NB4 (cell line): ENCODE measurements at regions not wholly inside any gene's neighbourhood (a gene's known extent, or its start where the extent isn't known, plus 50 kb on each side); places are given as distances from the start of the nearest gene placed in this dataset.

Source experiments
- TF ChIP-seq, protein P1 (sequence below): IDR thresholded peaks from 2 replicates; pipeline ENCODE4 v1.6.1; 2011; ENCODE audit warnings: low read depth, low read length
- TF ChIP-seq, protein P2 (sequence below): IDR thresholded peaks from one replicate; pipeline ENCODE4 v1.5.1; 2012; ENCODE audit warnings: low read depth, low read length

DNA sequence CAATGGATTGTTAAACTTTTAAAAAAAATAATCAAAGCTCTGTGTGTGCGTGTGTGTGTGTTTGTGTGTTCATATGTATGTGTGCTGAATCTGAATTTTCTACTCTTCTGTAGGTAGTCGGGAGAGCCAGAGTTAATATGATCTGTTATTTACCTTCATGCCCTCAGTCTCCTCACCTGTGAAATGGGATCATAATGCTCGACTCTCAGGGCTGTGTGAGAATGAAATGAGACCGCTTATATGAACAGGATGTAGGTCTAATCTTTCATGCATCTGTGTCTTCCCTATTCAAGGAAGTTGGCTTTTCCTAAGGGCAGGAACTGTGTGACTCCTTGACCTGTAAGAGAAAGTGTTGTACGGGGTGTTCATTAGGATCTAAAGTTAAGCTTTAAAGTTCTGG lies 182.2 kb downstream of the RPLP1 start:
- TF ChIP-seq, protein P1, sequence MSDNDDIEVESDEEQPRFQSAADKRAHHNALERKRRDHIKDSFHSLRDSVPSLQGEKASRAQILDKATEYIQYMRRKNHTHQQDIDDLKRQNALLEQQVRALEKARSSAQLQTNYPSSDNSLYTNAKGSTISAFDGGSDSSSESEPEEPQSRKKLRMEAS = no peak
- TF ChIP-seq, protein P2, sequence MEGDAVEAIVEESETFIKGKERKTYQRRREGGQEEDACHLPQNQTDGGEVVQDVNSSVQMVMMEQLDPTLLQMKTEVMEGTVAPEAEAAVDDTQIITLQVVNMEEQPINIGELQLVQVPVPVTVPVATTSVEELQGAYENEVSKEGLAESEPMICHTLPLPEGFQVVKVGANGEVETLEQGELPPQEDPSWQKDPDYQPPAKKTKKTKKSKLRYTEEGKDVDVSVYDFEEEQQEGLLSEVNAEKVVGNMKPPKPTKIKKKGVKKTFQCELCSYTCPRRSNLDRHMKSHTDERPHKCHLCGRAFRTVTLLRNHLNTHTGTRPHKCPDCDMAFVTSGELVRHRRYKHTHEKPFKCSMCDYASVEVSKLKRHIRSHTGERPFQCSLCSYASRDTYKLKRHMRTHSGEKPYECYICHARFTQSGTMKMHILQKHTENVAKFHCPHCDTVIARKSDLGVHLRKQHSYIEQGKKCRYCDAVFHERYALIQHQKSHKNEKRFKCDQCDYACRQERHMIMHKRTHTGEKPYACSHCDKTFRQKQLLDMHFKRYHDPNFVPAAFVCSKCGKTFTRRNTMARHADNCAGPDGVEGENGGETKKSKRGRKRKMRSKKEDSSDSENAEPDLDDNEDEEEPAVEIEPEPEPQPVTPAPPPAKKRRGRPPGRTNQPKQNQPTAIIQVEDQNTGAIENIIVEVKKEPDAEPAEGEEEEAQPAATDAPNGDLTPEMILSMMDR = no peak
